Astrocyte of the spinal cord (primary cell): ENCODE measurements at regions not wholly inside any gene's neighbourhood (a gene's known extent, or its start where the extent isn't known, plus 50 kb on each side); places are given as distances from the start of the nearest gene placed in this dataset.

Experiments used
- DNase-seq: peaks from one replicate; pipeline ENCODE4 v3.0.0; 2011; ENCODE audit warnings: low read depth, low spot score
- H3K4me3 ChIP-seq: 2 replicates; pipeline ENCODE4 v1.5.1; 2011; ENCODE audit warnings: low read depth, mild to moderate bottlenecking, low read length, moderate library complexity
- CTCF ChIP-seq: IDR thresholded peaks from 2 replicates; pipeline ENCODE4 v1.5.1; 2012; ENCODE audit warnings: low read depth, mild to moderate bottlenecking, low read length, inconsistent platforms
- in situ Hi-C: cut with HindIII; loops from 2 replicates; pipeline ENCODE4 v1.10.0; 2017; ENCODE audit warnings: low sequenced_read_pairs

- no peak for DNase-seq
- in situ Hi-C loops, result no loop called here
- no peak overlapping the region for H3K4me3 ChIP-seq
- no peak for TF ChIP-seq CTCF
Measured at GRCh38 chr2:38502107-38502506, 100.6 kb downstream of the HNRNPLL start.

DNA sequence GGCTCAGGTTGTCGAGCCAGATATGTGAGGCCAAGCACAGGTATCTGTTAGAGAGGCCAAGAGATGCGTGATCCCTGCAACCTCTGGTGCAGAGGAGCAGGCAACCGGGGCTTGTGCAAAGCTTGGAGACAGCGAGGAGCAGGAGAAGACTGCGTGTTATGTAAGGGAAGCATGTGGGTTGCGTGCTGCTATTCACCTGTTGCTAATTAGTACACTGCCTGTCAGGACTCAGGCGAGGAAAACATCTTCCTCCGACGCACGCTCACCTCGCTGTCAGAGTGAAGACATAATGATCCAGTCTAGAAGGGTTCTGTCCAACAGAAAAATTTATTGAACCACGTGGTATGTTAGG is 102.5 kb downstream of the HNRNPLL start:
- no peak overlapping the region for H3K4me3 ChIP-seq
- DNase-seq, result no peak
- TF ChIP-seq CTCF, result no peak
- in situ Hi-C loops, result no loop called here

GRCh38 chr2:38499548-38500282 is 103.0 kb downstream of the HNRNPLL start:
- no peak for TF ChIP-seq CTCF
- in situ Hi-C loops, result no loop called here
- no peak overlapping the region for H3K4me3 ChIP-seq
- DNase-seq, result no peak

DNA sequence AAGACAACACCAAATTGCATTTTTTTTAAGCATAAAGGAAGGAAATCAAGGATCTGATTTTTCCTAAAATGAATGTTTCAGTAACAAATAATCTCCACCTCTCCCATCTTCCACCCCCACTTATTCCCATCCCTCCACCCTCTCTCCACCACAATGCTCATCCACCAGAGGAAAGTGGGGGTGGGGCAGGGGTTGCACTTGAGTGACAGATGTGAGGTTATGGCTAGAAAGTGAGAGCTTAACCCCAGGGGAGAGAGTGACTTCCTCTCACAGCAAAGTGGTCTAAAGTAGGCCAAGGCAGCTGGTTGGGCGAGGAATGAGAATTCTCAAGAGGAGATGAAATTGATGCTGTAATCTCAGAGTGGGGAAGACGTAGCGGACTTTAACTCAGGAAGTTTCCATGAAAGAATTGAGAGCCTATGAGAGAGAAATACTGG is 104.7 kb downstream of the HNRNPLL start:
- DNase-seq, result no peak
- in situ Hi-C loops, result no loop called here
- no peak for TF ChIP-seq CTCF
- H3K4me3 ChIP-seq, result no peak overlapping the region

DNA sequence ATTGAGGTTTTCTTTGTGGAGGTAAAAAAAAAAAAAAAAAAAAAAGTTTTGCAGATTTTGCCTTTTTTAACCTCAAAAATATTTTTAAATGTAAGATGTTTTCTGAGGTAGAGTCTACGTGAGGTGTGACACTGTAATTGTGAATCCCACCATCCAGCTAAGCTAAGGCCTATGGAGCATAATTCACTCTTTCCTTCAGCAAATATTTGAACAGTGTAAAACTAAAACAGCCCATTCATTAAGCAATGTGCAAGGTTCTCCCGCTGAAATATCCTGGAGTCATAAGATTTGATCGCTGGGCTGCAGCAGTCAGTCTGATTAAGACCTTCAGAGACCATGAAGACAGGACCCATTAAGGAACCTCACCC is 105.1 kb downstream of the HNRNPLL start:
- no peak overlapping the region for H3K4me3 ChIP-seq
- no peak for TF ChIP-seq CTCF
- no peak for DNase-seq
- in situ Hi-C loops, result no loop called here

DNA sequence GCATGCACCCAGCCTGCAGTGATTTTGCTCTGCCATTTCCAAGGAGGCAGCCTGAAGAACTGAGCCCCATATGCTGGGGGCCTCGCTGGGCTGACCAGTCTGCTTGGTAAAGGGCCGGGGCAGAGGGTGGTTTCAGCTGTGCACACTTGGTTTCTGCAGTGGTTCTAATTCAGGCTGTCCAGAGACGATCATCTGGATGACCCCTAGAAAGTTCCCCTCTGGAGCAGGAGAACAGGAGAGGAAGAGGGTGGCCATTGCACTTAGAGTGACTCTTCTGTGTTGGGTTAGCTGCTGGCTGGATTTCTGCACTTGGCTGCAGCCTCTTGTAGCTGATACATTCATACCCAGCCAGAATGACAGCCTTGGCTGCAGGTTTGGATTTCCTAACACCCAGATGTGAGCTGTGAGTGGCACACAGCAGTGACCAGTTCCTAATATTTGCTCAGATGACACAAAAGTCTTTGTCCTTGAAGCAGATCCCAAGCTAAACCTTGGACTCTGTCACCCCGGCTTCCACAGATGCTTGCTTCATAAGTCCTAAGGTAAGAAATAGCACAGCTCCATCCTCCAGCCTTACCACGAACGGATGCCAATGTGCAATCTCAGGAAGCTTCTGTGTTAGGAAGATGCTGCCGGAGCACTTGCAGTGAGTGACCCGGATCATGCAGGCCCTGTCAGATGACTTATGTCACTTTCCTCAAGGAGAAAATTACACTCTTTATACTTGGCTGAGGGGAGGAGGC is 105.6 kb downstream of the HNRNPLL start:
- in situ Hi-C loops, result no loop called here
- no peak for TF ChIP-seq CTCF
- DNase-seq, result no peak
- no peak overlapping the region for H3K4me3 ChIP-seq
